ENCODE measurements at regions not wholly inside any gene's neighbourhood (a gene's known extent, or its start where the extent isn't known, plus 50 kb on each side); places are given as distances from the start of the nearest gene placed in this dataset.

DNA sequence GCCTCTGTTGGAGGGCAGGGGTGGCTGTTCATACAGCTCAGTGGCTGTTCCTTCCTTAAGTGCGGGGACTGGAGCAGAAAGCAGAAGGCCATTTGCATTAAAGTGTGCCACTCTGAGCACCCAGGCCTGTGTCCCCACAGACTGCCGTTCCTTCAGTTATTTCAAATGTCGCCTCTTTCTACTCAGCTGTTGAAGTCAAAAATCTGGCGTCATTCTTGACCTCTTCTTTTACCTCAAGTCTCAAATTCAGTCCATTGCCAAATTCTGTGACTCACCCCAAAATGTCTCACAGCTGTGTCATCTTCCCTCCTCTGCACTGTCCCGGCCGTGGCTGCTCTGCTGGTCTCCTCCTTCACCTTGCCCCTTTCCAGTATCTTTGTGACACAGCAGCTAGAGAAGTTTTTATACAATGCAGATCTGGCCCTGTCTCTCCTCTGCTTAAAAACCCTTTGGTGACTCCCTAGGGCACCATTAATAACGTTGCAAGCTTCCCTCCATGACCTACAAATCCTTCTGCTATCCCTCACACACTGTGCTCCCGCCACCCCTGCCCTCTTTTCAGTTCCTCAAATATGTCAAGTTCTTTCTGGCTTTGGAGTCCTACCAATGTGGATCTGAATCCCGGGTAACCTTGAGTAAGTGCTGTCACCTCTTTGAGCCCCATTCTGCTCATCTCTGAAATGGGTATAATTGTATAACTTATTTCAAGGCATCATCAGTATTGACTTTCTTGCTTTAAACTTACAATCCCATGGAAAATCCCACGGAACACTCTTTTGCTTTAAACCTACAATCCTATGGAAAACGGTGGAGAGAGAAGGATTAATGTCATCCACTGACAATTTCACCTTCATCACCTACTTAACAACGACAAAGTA, 98.3 kb upstream of the BOD1 start:
- Histone ChIP-seq H3K4ac (ENCODE audit: low read length) (no peak overlapping the region), H2AFZ (ENCODE audit: low read length) (no peak overlapping the region), H3K79me1 (ENCODE audit: low read depth, low read length) (no peaks in the 10 kb centered on the region), H3K36me3 (replicated peaks in 1 of 2; ENCODE audit: control insufficient read depth in 2 of 2, insufficient read depth in 2 of 2, low read length in 2 of 2) (no peaks in the 10 kb centered on the region), H3K27me3 (ENCODE audit: control insufficient read depth in 3 of 3, insufficient read depth in 3 of 3, low read depth in 1 of 3, low read length in 3 of 3) (peaks cover 0 to 22% (median 0%) of the 10 kb centered on the region in 3 experiments), H2BK5ac (ENCODE audit: low read length) (no peak overlapping the region), H4K8ac (ENCODE audit: low read depth, low read length) (no peak overlapping the region), H4K91ac (ENCODE audit: low read depth, low read length, poor library complexity) (no peak overlapping the region), H3K18ac (ENCODE audit: low read length) (no peak overlapping the region), H3K23ac (ENCODE audit: low read depth, low read length, poor library complexity) (no peak overlapping the region), H2AK5ac (ENCODE audit: low read depth, low read length) (no peak overlapping the region), H3K27ac (replicated peaks; ENCODE audit: low read length) (no peak overlapping the region), H2BK15ac (ENCODE audit: low read length) (no peak overlapping the region), H3K14ac (ENCODE audit: low read length) (no peak overlapping the region), H2BK120ac (ENCODE audit: low read depth, low read length) (no peak overlapping the region), H3K4me2 (ENCODE audit: insufficient read depth, low read length, poor library complexity, severe bottlenecking) (no peak overlapping the region), H2BK12ac (ENCODE audit: low read length) (no peak overlapping the region), H3K4me1 (ENCODE audit: control insufficient read depth in 2 of 2, insufficient read depth in 1 of 2, low read depth in 1 of 2, low read length in 2 of 2) (peaks cover 12 to 14% of the 10 kb centered on the region in 2 donors), H3K9ac (ENCODE audit: low read depth, low read length, poor library complexity) (no peak overlapping the region), H3K9me3 (replicated peaks in 1 of 2; ENCODE audit: control insufficient read depth in 2 of 2, insufficient read depth in 1 of 2, low read depth in 1 of 2, low read length in 2 of 2) (no peaks in the 10 kb centered on the region), H3K4me3 (ENCODE audit: low read length in 2 of 2) (no peak overlapping the region)
- DNase-seq (ENCODE audit: low spot score): no peak
- WGBS, 2 donors (ENCODE audit: extremely low coverage in 2 of 2, insufficient read length in 2 of 2, insufficient replicate concordance in 1 of 2): no CpG with 5 or more reads among the region's 12 CpGs

DNA sequence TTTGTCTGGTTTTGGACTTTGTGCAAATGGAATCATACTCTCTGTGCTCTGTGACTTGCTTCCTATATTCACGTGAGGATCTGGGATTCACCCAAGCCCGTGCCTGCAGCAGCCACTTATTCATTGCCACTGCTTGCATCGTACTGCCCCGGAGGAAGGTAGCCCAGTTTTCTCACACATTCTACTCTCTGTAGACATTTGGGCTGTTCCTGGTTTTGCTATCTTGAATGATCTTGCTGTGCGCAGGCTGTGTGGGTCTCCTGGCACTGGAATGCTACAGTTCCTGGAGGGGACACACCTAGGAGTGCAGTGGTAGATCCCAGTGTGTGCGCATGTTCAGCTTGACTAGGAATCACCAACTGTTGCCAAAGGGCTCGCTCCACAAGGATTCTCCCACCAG, 99.2 kb upstream of the BOD1 start:
- Histone ChIP-seq H3K27me3 (ENCODE audit: control insufficient read depth in 3 of 3, insufficient read depth in 3 of 3, low read depth in 1 of 3, low read length in 3 of 3) (peaks cover 0 to 22% (median 0%) of the 10 kb centered on the region in 3 experiments), H3K4me3 (ENCODE audit: low read length in 2 of 2) (no peak overlapping the region), H3K4ac (ENCODE audit: low read length) (no peak overlapping the region), H3K27ac (replicated peaks; ENCODE audit: low read length) (no peak overlapping the region), H4K91ac (ENCODE audit: low read depth, low read length, poor library complexity) (peak overlapping the region; percentile 50), H2AFZ (ENCODE audit: low read length) (no peak overlapping the region), H3K23ac (ENCODE audit: low read depth, low read length, poor library complexity) (peak overlapping the region; percentile 25), H2BK15ac (ENCODE audit: low read length) (no peak overlapping the region), H4K8ac (ENCODE audit: low read depth, low read length) (no peak overlapping the region), H3K9me3 (replicated peaks in 1 of 2; ENCODE audit: control insufficient read depth in 2 of 2, insufficient read depth in 1 of 2, low read depth in 1 of 2, low read length in 2 of 2) (no peaks in the 10 kb centered on the region), H3K79me1 (ENCODE audit: low read depth, low read length) (no peaks in the 10 kb centered on the region), H3K14ac (ENCODE audit: low read length) (no peak overlapping the region), H2BK5ac (ENCODE audit: low read length) (no peak overlapping the region), H3K18ac (ENCODE audit: low read length) (no peak overlapping the region), H2AK5ac (ENCODE audit: low read depth, low read length) (no peak overlapping the region), H3K4me1 (ENCODE audit: control insufficient read depth in 2 of 2, insufficient read depth in 1 of 2, low read depth in 1 of 2, low read length in 2 of 2) (peaks cover 16% of the 10 kb centered on the region in 2 donors), H2BK12ac (ENCODE audit: low read length) (no peak overlapping the region), H2BK120ac (ENCODE audit: low read depth, low read length) (no peak overlapping the region), H3K36me3 (replicated peaks in 1 of 2; ENCODE audit: control insufficient read depth in 2 of 2, insufficient read depth in 2 of 2, low read length in 2 of 2) (no peaks in the 10 kb centered on the region), H3K9ac (ENCODE audit: low read depth, low read length, poor library complexity) (no peak overlapping the region), H3K4me2 (ENCODE audit: insufficient read depth, low read length, poor library complexity, severe bottlenecking) (no peak overlapping the region)
- DNase-seq (ENCODE audit: low spot score): no peak
- WGBS, 2 donors (ENCODE audit: extremely low coverage in 2 of 2, insufficient read length in 2 of 2, insufficient replicate concordance in 1 of 2): no CpG with 5 or more reads among the region's 7 CpGs

DNA sequence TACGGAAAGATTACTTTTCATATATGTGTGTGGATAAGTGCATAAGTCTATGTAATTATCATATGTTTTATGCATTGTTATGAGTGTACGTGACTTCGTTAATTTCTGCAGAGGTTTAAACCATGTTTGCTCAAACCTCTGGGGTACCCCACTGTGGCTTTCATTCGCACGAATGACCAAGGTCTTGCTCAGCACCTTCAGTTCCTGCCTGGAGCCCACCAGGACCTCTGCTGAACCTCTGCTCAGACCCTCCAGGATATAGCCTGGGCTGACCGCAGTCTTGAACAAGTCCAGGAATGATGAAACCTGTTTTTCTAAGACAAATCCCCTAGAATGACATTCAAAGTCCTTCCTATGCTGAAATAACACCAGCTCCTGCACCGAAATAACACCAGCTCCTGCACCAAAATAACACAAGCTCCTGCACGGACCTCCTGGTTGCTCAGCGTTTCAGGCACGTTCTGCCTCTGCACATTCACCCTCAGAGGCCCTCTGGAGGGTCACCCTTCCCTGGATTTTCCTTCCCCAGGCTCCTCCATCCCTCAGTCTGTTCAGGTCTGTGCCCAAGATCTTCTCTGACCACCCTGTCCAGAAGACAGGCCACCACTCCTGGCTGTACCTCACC, 99.7 kb upstream of the BOD1 start:
- Histone ChIP-seq H3K4ac (ENCODE audit: low read length) (no peak overlapping the region), H3K36me3 (replicated peaks in 1 of 2; ENCODE audit: control insufficient read depth in 2 of 2, insufficient read depth in 2 of 2, low read length in 2 of 2) (no peaks in the 10 kb centered on the region), H3K23ac (ENCODE audit: low read depth, low read length, poor library complexity) (no peak overlapping the region), H2BK120ac (ENCODE audit: low read depth, low read length) (no peak overlapping the region), H3K4me2 (ENCODE audit: insufficient read depth, low read length, poor library complexity, severe bottlenecking) (no peak overlapping the region), H3K14ac (ENCODE audit: low read length) (no peak overlapping the region), H3K9me3 (replicated peaks in 1 of 2; ENCODE audit: control insufficient read depth in 2 of 2, insufficient read depth in 1 of 2, low read depth in 1 of 2, low read length in 2 of 2) (no peaks in the 10 kb centered on the region), H3K79me1 (ENCODE audit: low read depth, low read length) (no peaks in the 10 kb centered on the region), H4K8ac (ENCODE audit: low read depth, low read length) (no peak overlapping the region), H3K4me1 (ENCODE audit: control insufficient read depth in 2 of 2, insufficient read depth in 1 of 2, low read depth in 1 of 2, low read length in 2 of 2) (peaks cover 18 to 20% of the 10 kb centered on the region in 2 donors), H2AK5ac (ENCODE audit: low read depth, low read length) (no peak overlapping the region), H3K27ac (replicated peaks; ENCODE audit: low read length) (no peak overlapping the region), H3K9ac (ENCODE audit: low read depth, low read length, poor library complexity) (no peak overlapping the region), H4K91ac (ENCODE audit: low read depth, low read length, poor library complexity) (no peak overlapping the region), H3K4me3 (ENCODE audit: low read length in 2 of 2) (no peak overlapping the region), H2BK12ac (ENCODE audit: low read length) (no peak overlapping the region), H3K27me3 (ENCODE audit: control insufficient read depth in 3 of 3, insufficient read depth in 3 of 3, low read depth in 1 of 3, low read length in 3 of 3) (peaks cover 0 to 22% (median 0%) of the 10 kb centered on the region in 3 experiments), H2BK15ac (ENCODE audit: low read length) (no peak overlapping the region), H3K18ac (ENCODE audit: low read length) (no peak overlapping the region), H2BK5ac (ENCODE audit: low read length) (no peak overlapping the region), H2AFZ (ENCODE audit: low read length) (no peak overlapping the region)
- WGBS, 2 donors (ENCODE audit: extremely low coverage in 2 of 2, insufficient read length in 2 of 2, insufficient replicate concordance in 1 of 2): no CpG with 5 or more reads among the region's 10 CpGs
- DNase-seq (ENCODE audit: low spot score): no peak

DNA sequence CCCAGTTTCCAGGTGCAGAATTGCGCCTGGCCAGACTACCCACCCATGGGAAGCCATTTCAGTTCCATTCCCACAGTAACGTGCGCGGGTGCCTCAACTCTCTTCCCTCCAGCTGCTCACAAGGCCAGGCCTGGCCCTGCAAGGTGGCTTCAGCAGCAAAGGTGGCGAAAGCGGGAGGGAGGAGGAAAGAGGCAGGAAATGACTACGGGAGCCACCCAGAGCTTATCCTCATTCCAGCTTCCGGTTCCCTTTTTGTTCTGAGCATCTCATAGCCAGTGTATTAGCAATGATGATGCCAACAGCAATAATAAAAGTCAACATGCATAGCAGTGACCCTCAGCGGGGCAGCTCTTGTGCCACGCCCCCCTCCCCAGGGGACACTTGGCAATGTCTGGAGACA, 101.5 kb upstream of the BOD1 start:
- H4K8ac ChIP-seq (ENCODE audit: low read depth, low read length): no peak overlapping the region
- H3K4me1 ChIP-seq (ENCODE audit: control insufficient read depth in 2 of 2, insufficient read depth in 1 of 2, low read depth in 1 of 2, low read length in 2 of 2): peaks cover 14 to 18% of the 10 kb centered on the region in 2 donors
- no peak overlapping the region for H2AFZ ChIP-seq (ENCODE audit: low read length)
- peak overlapping the region; percentile 65 for H3K14ac ChIP-seq (ENCODE audit: low read length)
- H2AK5ac ChIP-seq (ENCODE audit: low read depth, low read length): no peak overlapping the region
- H3K79me1 ChIP-seq (ENCODE audit: low read depth, low read length): no peaks in the 10 kb centered on the region
- no CpG with 5 or more reads among the region's 10 CpGs for WGBS, 2 donors (ENCODE audit: extremely low coverage in 2 of 2, insufficient read length in 2 of 2, insufficient replicate concordance in 1 of 2)
- no peak overlapping the region for H2BK15ac ChIP-seq (ENCODE audit: low read length)
- no peak for DNase-seq (ENCODE audit: low spot score)
- H4K91ac ChIP-seq (ENCODE audit: low read depth, low read length, poor library complexity): no peak overlapping the region
- H3K18ac ChIP-seq (ENCODE audit: low read length): peak overlapping the region; percentile 58
- no peaks in the 10 kb centered on the region for H3K36me3 ChIP-seq (replicated peaks in 1 of 2; ENCODE audit: control insufficient read depth in 2 of 2, insufficient read depth in 2 of 2, low read length in 2 of 2)
- H2BK5ac ChIP-seq (ENCODE audit: low read length): no peak overlapping the region
- H3K27me3 ChIP-seq (ENCODE audit: control insufficient read depth in 3 of 3, insufficient read depth in 3 of 3, low read depth in 1 of 3, low read length in 3 of 3): peaks cover 0 to 22% (median 0%) of the 10 kb centered on the region in 3 experiments
- H3K9me3 ChIP-seq (replicated peaks in 1 of 2; ENCODE audit: control insufficient read depth in 2 of 2, insufficient read depth in 1 of 2, low read depth in 1 of 2, low read length in 2 of 2): no peaks in the 10 kb centered on the region
- H3K4ac ChIP-seq (ENCODE audit: low read length): no peak overlapping the region
- H3K4me3 ChIP-seq (ENCODE audit: low read length in 2 of 2): no peak overlapping the region
- H2BK12ac ChIP-seq (ENCODE audit: low read length): no peak overlapping the region
- H3K9ac ChIP-seq (ENCODE audit: low read depth, low read length, poor library complexity): no peak overlapping the region
- peak overlapping the region; percentile 57 for H3K23ac ChIP-seq (ENCODE audit: low read depth, low read length, poor library complexity)
- H2BK120ac ChIP-seq (ENCODE audit: low read depth, low read length): no peak overlapping the region
- H3K27ac ChIP-seq (replicated peaks; ENCODE audit: low read length): no peak overlapping the region
- no peak overlapping the region for H3K4me2 ChIP-seq (ENCODE audit: insufficient read depth, low read length, poor library complexity, severe bottlenecking)
